Neural progenitor cell (in vitro differentiated cells): ENCODE measurements at regions not wholly inside any gene's neighbourhood (a gene's known extent, or its start where the extent isn't known, plus 50 kb on each side); places are given as distances from the start of the nearest gene placed in this dataset.
A peak's percentile ranks its signal among the peaks of the same experiment; 100 is the strongest.

Experiments
- DNase-seq: peaks from one replicate; pipeline ENCODE4 v3.0.0-alpha.2; 2016; ENCODE audit warnings: low spot score
- H2AFZ ChIP-seq: fragments of 200-600 bp; sonication (generic); replicated peaks from 2 replicates; pipeline ENCODE4 v1.6.1; 2016; ENCODE audit warnings: antibody characterized with exemption
- H3F3A ChIP-seq: fragments of 200-600 bp; sonication (generic); 2 replicates; pipeline ENCODE4 v1.6.1; 2016; ENCODE audit warnings: antibody characterized with exemption, low read depth
- H3K27ac ChIP-seq: fragments of 200-600 bp; sonication (generic); 2 replicates; pipeline ENCODE4 v1.5.1; 2016; ENCODE audit warnings: mild to moderate bottlenecking
- H3K27me3 ChIP-seq: fragments of 200-600 bp; sonication (generic); 2 replicates; pipeline ENCODE4 v1.6.1; 2016; ENCODE audit warnings: mild to moderate bottlenecking, moderate library complexity
- H3K36me3 ChIP-seq: fragments of 200-600 bp; sonication (generic); 2 replicates; pipeline ENCODE4 v1.5.1; 2016
- H3K4me1 ChIP-seq: fragments of 200-600 bp; sonication (generic); 2 replicates; pipeline ENCODE4 v1.6.1; 2016; ENCODE audit warnings: mixed run types
- H3K4me2 ChIP-seq: fragments of 200-600 bp; sonication (generic); 2 replicates; pipeline ENCODE4 v1.6.1; 2016
- H3K4me3 ChIP-seq: fragments of 200-600 bp; sonication (generic); 2 replicates; pipeline ENCODE4 v1.5.1; 2016
- H3K79me2 ChIP-seq: fragments of 200-600 bp; sonication (generic); 2 replicates; pipeline ENCODE4 v1.6.1; 2016; ENCODE audit warnings: low read depth
- H3K9ac ChIP-seq: fragments of 200-600 bp; sonication (generic); 2 replicates; pipeline ENCODE4 v1.6.1; 2016
- H3K9me3 ChIP-seq: fragments of 200-600 bp; sonication (generic); 2 replicates; pipeline ENCODE4 v1.5.1; 2016; ENCODE audit warnings: low read depth
- H4K20me1 ChIP-seq: fragments of 200-600 bp; sonication (generic); 2 replicates; pipeline ENCODE4 v1.6.1; 2016; ENCODE audit warnings: low read depth
- H3K27ac Mint-ChIP-seq: 3 replicates; pipeline ENCODE4 v1.8.0; 2021; ENCODE audit warnings: mixed read lengths
- H3K27me3 Mint-ChIP-seq: 2 replicates; pipeline ENCODE4 v1.8.0; 2022; ENCODE audit warnings: low read depth, mild to moderate bottlenecking, inconsistent platforms, moderate library complexity, mixed read lengths; ENCODE audit not compliant: insufficient read depth
- H3K36me3 Mint-ChIP-seq: 3 replicates; pipeline ENCODE4 v1.8.0; 2021; ENCODE audit warnings: mixed read lengths
- H3K4me1 Mint-ChIP-seq: 3 replicates; pipeline ENCODE4 v1.8.0; 2021; ENCODE audit warnings: mixed read lengths
- H3K4me3 Mint-ChIP-seq: 3 replicates; pipeline ENCODE4 v1.8.0; 2021; ENCODE audit warnings: mild to moderate bottlenecking, moderate library complexity, mixed read lengths
- H3K9me3 Mint-ChIP-seq: 3 replicates; pipeline ENCODE4 v1.8.0; 2020; ENCODE audit warnings: mixed read lengths
- CTCF ChIP-seq: fragments of 200-600 bp; sonication (generic); IDR thresholded peaks from 2 replicates; pipeline ENCODE4 v1.5.1; 2017; ENCODE audit warnings: antibody characterized with exemption, mild to moderate bottlenecking
- EZH2 ChIP-seq: fragments of 200-600 bp; sonication (generic); IDR thresholded peaks from 2 replicates; pipeline ENCODE4 v1.6.1; 2017; ENCODE audit warnings: antibody characterized with exemption, mild to moderate bottlenecking, moderate library complexity
- EZH2phosphoT487 ChIP-seq: fragments of 200-600 bp; sonication (generic); IDR thresholded peaks from 2 replicates; pipeline ENCODE4 v1.6.1; 2017; ENCODE audit warnings: antibody characterized with exemption

GRCh38 chr3:21942328-21942727 lies 191.3 kb upstream of the ZNF385D start:
- H3K9me3 ChIP-seq = no peaks in the 10 kb centered on the region
- H3K27me3 Mint-ChIP-seq = no peaks in the 10 kb centered on the region
- H3K4me1 ChIP-seq = peaks cover 42% of the 10 kb centered on the region
- no peak overlapping the region for H3K4me3 ChIP-seq
- TF ChIP-seq CTCF (no peak), EZH2 (no peak), EZH2phosphoT487 (no peak)
- H3K27me3 ChIP-seq = no peaks in the 10 kb centered on the region
- peaks cover 19% of the 10 kb centered on the region for H3F3A ChIP-seq
- no peak overlapping the region for H3K9ac ChIP-seq
- H3K79me2 ChIP-seq = no peaks in the 10 kb centered on the region
- H3K27ac ChIP-seq = peak overlapping the region; percentile 32
- no peak overlapping the region for H3K4me3 Mint-ChIP-seq
- peak overlapping the region; percentile 43 for H3K27ac Mint-ChIP-seq
- H2AFZ ChIP-seq = peak overlapping the region; percentile 36
- H3K9me3 Mint-ChIP-seq = no peaks in the 10 kb centered on the region
- no peak overlapping the region for H3K4me2 ChIP-seq
- no peak for DNase-seq
- no peaks in the 10 kb centered on the region for H4K20me1 ChIP-seq
- H3K4me1 Mint-ChIP-seq = peaks cover 25% of the 10 kb centered on the region
- H3K36me3 Mint-ChIP-seq = no peaks in the 10 kb centered on the region
- H3K36me3 ChIP-seq = no peaks in the 10 kb centered on the region

DNA sequence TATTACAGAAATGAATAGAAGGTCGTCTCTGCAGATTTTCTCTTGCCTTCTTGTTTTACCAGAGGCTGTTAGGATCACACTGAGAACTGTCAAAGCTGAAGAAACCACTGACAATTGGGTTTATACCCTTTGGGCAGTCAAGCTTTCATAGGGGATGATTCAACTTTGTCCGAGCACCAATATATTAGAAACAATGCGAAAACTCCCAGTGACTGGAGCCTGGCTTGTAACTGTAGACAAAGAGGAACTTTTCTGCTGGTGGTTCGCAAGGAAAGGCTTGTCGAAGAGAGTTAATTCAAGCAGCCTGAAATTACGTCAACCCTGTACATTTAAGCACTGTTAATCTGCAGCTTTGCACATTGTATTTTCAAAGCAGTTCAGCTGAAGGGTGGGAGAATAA lies 193.2 kb upstream of the ZNF385D start:
- H3K4me3 ChIP-seq = no peak overlapping the region
- H3K79me2 ChIP-seq = no peaks in the 10 kb centered on the region
- Mint-ChIP-seq H3K36me3 (no peaks in the 10 kb centered on the region), H3K4me1 (peaks cover 25% of the 10 kb centered on the region), H3K27ac (peak overlapping the region; percentile 95), H3K27me3 (no peaks in the 10 kb centered on the region), H3K4me3 (peak overlapping the region; percentile 74), H3K9me3 (no peaks in the 10 kb centered on the region)
- peaks cover 42% of the 10 kb centered on the region for H3K4me1 ChIP-seq
- H3K9me3 ChIP-seq = no peaks in the 10 kb centered on the region
- H4K20me1 ChIP-seq = no peaks in the 10 kb centered on the region
- H3K4me2 ChIP-seq = peak overlapping the region; percentile 54
- H3K36me3 ChIP-seq = no peaks in the 10 kb centered on the region
- TF ChIP-seq EZH2phosphoT487 = no peak
- no peak for TF ChIP-seq EZH2
- TF ChIP-seq CTCF = no peak
- no peaks in the 10 kb centered on the region for H3K27me3 ChIP-seq
- DNase-seq = peak; percentile 91
- peak overlapping the region; percentile 85 for H3K27ac ChIP-seq
- no peak overlapping the region for H2AFZ ChIP-seq
- no peak overlapping the region for H3K9ac ChIP-seq
- peaks cover 19% of the 10 kb centered on the region for H3F3A ChIP-seq

DNA sequence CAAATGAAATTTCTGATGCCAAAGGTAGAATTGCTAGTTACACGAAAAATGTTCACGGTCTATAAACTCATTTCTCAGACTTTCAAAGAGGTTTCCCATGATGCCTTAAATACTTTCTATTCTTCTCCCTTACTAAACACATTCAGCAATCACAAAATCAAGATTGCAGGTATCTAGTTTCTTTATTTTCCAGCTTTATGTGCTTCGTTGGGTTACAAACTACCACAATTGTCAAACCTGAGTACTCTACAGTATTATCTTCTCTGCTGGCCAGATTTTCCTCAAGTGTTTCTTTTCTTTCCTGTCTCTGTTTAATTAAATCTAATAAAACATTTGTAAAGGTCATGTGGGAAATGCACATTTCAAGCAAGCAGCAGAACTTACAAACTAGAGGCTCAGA lies 201.8 kb upstream of the ZNF385D start:
- no peak overlapping the region for H3K4me3 Mint-ChIP-seq
- peaks cover 17% of the 10 kb centered on the region for H3K9me3 Mint-ChIP-seq
- H3K27me3 Mint-ChIP-seq = no peaks in the 10 kb centered on the region
- Histone ChIP-seq H3K27me3 (no peaks in the 10 kb centered on the region), H3K79me2 (no peaks in the 10 kb centered on the region), H3K4me1 (peaks cover 15% of the 10 kb centered on the region), H3F3A (no peaks in the 10 kb centered on the region), H3K27ac (no peak overlapping the region), H3K4me2 (no peak overlapping the region), H4K20me1 (no peaks in the 10 kb centered on the region), H3K9ac (no peak overlapping the region), H3K4me3 (no peak overlapping the region), H2AFZ (peak overlapping the region; percentile 81), H3K36me3 (no peaks in the 10 kb centered on the region), H3K9me3 (no peaks in the 10 kb centered on the region)
- no peak overlapping the region for H3K27ac Mint-ChIP-seq
- H3K4me1 Mint-ChIP-seq = no peaks in the 10 kb centered on the region
- TF ChIP-seq EZH2 (no peak), CTCF (no peak), EZH2phosphoT487 (no peak)
- DNase-seq = no peak
- no peaks in the 10 kb centered on the region for H3K36me3 Mint-ChIP-seq
